GM12873 (cell line): ENCODE measurements at regions not wholly inside any gene's neighbourhood (a gene's known extent, or its start where the extent isn't known, plus 50 kb on each side); places are given as distances from the start of the nearest gene placed in this dataset.

Source experiments
- CTCF ChIP-seq: IDR thresholded peaks from 2 replicates; pipeline ENCODE4 v1.5.1; 2012; ENCODE audit warnings: low read depth, mild to moderate bottlenecking, moderate library complexity, low read length, control low read depth; ENCODE audit not compliant: insufficient read depth; ENCODE audit errors: missing control alignments

- TF ChIP-seq CTCF = peak; percentile 74
Measured at GRCh38 chr18:72652990-72653593, 109.0 kb upstream of the CBLN2 start.

- TF ChIP-seq CTCF = no peak
Measured at GRCh38 chr18:72651033-72651432, 106.9 kb upstream of the CBLN2 start.

GRCh38 chr18:72648481-72648960 lies 104.4 kb upstream of the CBLN2 start:
- TF ChIP-seq CTCF = no peak

GRCh38 chr18:72648079-72648478 lies 103.9 kb upstream of the CBLN2 start:
- no peak for TF ChIP-seq CTCF

- no peak for TF ChIP-seq CTCF
Measured at GRCh38 chr18:72640557-72640956, 96.4 kb upstream of the CBLN2 start.

GRCh38 chr18:72638376-72638775 lies 94.2 kb upstream of the CBLN2 start:
- TF ChIP-seq CTCF = no peak

GRCh38 chr18:72637721-72638120 lies 93.6 kb upstream of the CBLN2 start:
- TF ChIP-seq CTCF = no peak
